Osteoblast (primary cell): ENCODE measurements at regions not wholly inside any gene's neighbourhood (a gene's known extent, or its start where the extent isn't known, plus 50 kb on each side); places are given as distances from the start of the nearest gene placed in this dataset.

ENCODE experiments used
- DNase-seq: peaks from one replicate; pipeline ENCODE4 v3.0.0; 2011; ENCODE audit warnings: low spot score, mixed read lengths; ENCODE audit not compliant: insufficient read length; ENCODE audit errors: missing footprints
- H2AFZ ChIP-seq: 2 replicates; pipeline ENCODE4 v1.6.0; 2011; ENCODE audit warnings: mild to moderate bottlenecking, low read length
- H3K27ac ChIP-seq: 2 replicates; pipeline ENCODE4 v1.5.1; 2011; ENCODE audit warnings: mild to moderate bottlenecking, low read depth, low read length, moderate library complexity
- H3K27me3 ChIP-seq: 2 replicates; pipeline ENCODE4 v1.6.0; 2012; ENCODE audit warnings: mild to moderate bottlenecking, control low read depth, inconsistent platforms, low read length, moderate library complexity; ENCODE audit not compliant: insufficient read depth
- H3K36me3 ChIP-seq: 2 replicates; pipeline ENCODE4 v1.5.1; 2011; ENCODE audit warnings: mild to moderate bottlenecking, low read length, control low read depth, moderate library complexity; ENCODE audit not compliant: insufficient read depth
- H3K4me1 ChIP-seq: 2 replicates; pipeline ENCODE4 v1.5.1; 2011; ENCODE audit warnings: mild to moderate bottlenecking, low read length, control low read depth, moderate library complexity; ENCODE audit not compliant: insufficient read depth
- H3K4me2 ChIP-seq: 2 replicates; pipeline ENCODE4 v1.6.0; 2011; ENCODE audit warnings: mild to moderate bottlenecking, low read length; ENCODE audit not compliant: insufficient read depth
- H3K4me3 ChIP-seq: fragments of 200-600 bp; sonication (generic); 3 replicates; pipeline ENCODE4 v1.5.1; 2012; ENCODE audit warnings: mild to moderate bottlenecking, low read length, inconsistent platforms; ENCODE audit not compliant: insufficient read depth
- H3K79me2 ChIP-seq: 2 replicates; pipeline ENCODE4 v1.6.0; 2012; ENCODE audit warnings: mild to moderate bottlenecking, low read length, control low read depth, inconsistent platforms; ENCODE audit not compliant: insufficient read depth
- H3K9me3 ChIP-seq: 2 replicates; pipeline ENCODE4 v1.5.1; 2011; ENCODE audit warnings: low read depth, low read length, control low read depth
- H4K20me1 ChIP-seq: 2 replicates; pipeline ENCODE4 v1.6.0; 2012; ENCODE audit warnings: mild to moderate bottlenecking, low read length, control low read depth; ENCODE audit not compliant: insufficient read depth
- CTCF ChIP-seq: IDR thresholded peaks from 2 replicates; pipeline ENCODE4 v1.5.1; 2011; ENCODE audit warnings: mild to moderate bottlenecking, low read depth, low read length, moderate library complexity; ENCODE audit errors: extremely low read depth

GRCh38 chr14:76599141-76599540 lies 162.1 kb upstream of the VASH1 start:
- H2AFZ ChIP-seq, result no peak overlapping the region

GRCh38 chr14:76599559-76600287 lies 161.5 kb upstream of the VASH1 start:
- no peak for DNase-seq
- H3K4me3 ChIP-seq, result no peak overlapping the region
- no peaks in the 10 kb centered on the region for H3K9me3 ChIP-seq
- no peaks in the 10 kb centered on the region for H3K27me3 ChIP-seq
- no peaks in the 10 kb centered on the region for H3K36me3 ChIP-seq
- no peak overlapping the region for H3K4me2 ChIP-seq
- TF ChIP-seq CTCF, result no peak
- no peaks in the 10 kb centered on the region for H3K79me2 ChIP-seq
- H4K20me1 ChIP-seq, result no peaks in the 10 kb centered on the region
- no peak overlapping the region for H3K27ac ChIP-seq
- H3K4me1 ChIP-seq, result no peaks in the 10 kb centered on the region
- H2AFZ ChIP-seq, result no peak overlapping the region

More at GRCh38 chr14:76599141-76599540, 162.1 kb upstream of the VASH1 start:
- no peak for DNase-seq
- no peaks in the 10 kb centered on the region for H3K36me3 ChIP-seq
- no peaks in the 10 kb centered on the region for H3K9me3 ChIP-seq
- H3K79me2 ChIP-seq, result no peaks in the 10 kb centered on the region
- no peaks in the 10 kb centered on the region for H3K27me3 ChIP-seq
- no peak overlapping the region for H3K4me2 ChIP-seq
- no peaks in the 10 kb centered on the region for H3K4me1 ChIP-seq
- no peak for TF ChIP-seq CTCF
- H4K20me1 ChIP-seq, result no peaks in the 10 kb centered on the region
- no peak overlapping the region for H3K4me3 ChIP-seq
- H3K27ac ChIP-seq, result no peak overlapping the region

- H3K27me3 ChIP-seq, result no peaks in the 10 kb centered on the region
- no peak overlapping the region for H3K27ac ChIP-seq
- H3K4me1 ChIP-seq, result no peaks in the 10 kb centered on the region
- no peaks in the 10 kb centered on the region for H3K79me2 ChIP-seq
- DNase-seq, result no peak
- H3K36me3 ChIP-seq, result no peaks in the 10 kb centered on the region
- H2AFZ ChIP-seq, result no peak overlapping the region
- TF ChIP-seq CTCF, result no peak
- H3K4me3 ChIP-seq, result no peak overlapping the region
- H3K4me2 ChIP-seq, result no peak overlapping the region
- no peaks in the 10 kb centered on the region for H3K9me3 ChIP-seq
- no peaks in the 10 kb centered on the region for H4K20me1 ChIP-seq
Measured at GRCh38 chr14:76603713-76604112, 157.6 kb upstream of the VASH1 start.

- no peak for TF ChIP-seq CTCF
- Histone ChIP-seq H3K27ac (no peak overlapping the region), H2AFZ (no peak overlapping the region), H4K20me1 (no peaks in the 10 kb centered on the region), H3K36me3 (no peaks in the 10 kb centered on the region), H3K4me1 (no peaks in the 10 kb centered on the region), H3K27me3 (no peaks in the 10 kb centered on the region), H3K4me2 (no peak overlapping the region), H3K9me3 (no peaks in the 10 kb centered on the region), H3K4me3 (no peak overlapping the region), H3K79me2 (no peaks in the 10 kb centered on the region)
- no peak for DNase-seq
Measured at GRCh38 chr14:76607510-76607909, 153.8 kb upstream of the VASH1 start.
